ENCODE measurements at regions not wholly inside any gene's neighbourhood (a gene's known extent, or its start where the extent isn't known, plus 50 kb on each side); places are given as distances from the start of the nearest gene placed in this dataset.

- TF ChIP-seq, protein P1, sequence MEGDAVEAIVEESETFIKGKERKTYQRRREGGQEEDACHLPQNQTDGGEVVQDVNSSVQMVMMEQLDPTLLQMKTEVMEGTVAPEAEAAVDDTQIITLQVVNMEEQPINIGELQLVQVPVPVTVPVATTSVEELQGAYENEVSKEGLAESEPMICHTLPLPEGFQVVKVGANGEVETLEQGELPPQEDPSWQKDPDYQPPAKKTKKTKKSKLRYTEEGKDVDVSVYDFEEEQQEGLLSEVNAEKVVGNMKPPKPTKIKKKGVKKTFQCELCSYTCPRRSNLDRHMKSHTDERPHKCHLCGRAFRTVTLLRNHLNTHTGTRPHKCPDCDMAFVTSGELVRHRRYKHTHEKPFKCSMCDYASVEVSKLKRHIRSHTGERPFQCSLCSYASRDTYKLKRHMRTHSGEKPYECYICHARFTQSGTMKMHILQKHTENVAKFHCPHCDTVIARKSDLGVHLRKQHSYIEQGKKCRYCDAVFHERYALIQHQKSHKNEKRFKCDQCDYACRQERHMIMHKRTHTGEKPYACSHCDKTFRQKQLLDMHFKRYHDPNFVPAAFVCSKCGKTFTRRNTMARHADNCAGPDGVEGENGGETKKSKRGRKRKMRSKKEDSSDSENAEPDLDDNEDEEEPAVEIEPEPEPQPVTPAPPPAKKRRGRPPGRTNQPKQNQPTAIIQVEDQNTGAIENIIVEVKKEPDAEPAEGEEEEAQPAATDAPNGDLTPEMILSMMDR (IDR thresholded peaks at IDR 0.05) = no peak
- no peak for TF ChIP-seq EZH2 (IDR thresholded peaks at IDR 0.05; ENCODE audit: borderline replicate concordance, insufficient read depth, low read depth, low read length, poor library complexity, severe bottlenecking)
Measured at GRCh38 chr13:37944081-37944868, 74.7 kb upstream of the TRPC4 start.
